M059J (cell line): ENCODE measurements at regions not wholly inside any gene's neighbourhood (a gene's known extent, or its start where the extent isn't known, plus 50 kb on each side); places are given as distances from the start of the nearest gene placed in this dataset.
"Not testable (repeated sequence)": the region's sequence is repeated elsewhere in the genome, so short reads cannot be mapped to it uniquely, and the experiment has no call there.

Experiments
- DNase-seq: peaks from one replicate; pipeline ENCODE4 v3.0.0-alpha.2; 2012; ENCODE audit warnings: low read depth

GRCh38 chr13:104577071-104577815, 1511.0 kb upstream of the SLC10A2 start:
- peak; percentile 6 for DNase-seq

- DNase-seq, result no peak
These were observed 1505.6 kb upstream of the SLC10A2 start for GRCh38 chr13:104571893-104572229.

- DNase-seq, result peak; percentile 92
These were observed 1505.1 kb upstream of the SLC10A2 start for GRCh38 chr13:104571161-104571892.

GRCh38 chr13:104567114-104567513, 1500.9 kb upstream of the SLC10A2 start:
- DNase-seq, result peak; percentile 14

- no peak for DNase-seq
These were observed 1499.7 kb upstream of the SLC10A2 start for GRCh38 chr13:104565888-104566287.

GRCh38 chr13:104553896-104554295, 1487.7 kb upstream of the SLC10A2 start:
- no peak for DNase-seq

- DNase-seq, result peak; percentile 69
These were observed 1487.0 kb upstream of the SLC10A2 start for GRCh38 chr13:104553186-104553585.

GRCh38 chr13:104534847-104535246, 1468.6 kb upstream of the SLC10A2 start:
- peak; percentile 6 for DNase-seq

- no peak for DNase-seq
These were observed 1465.9 kb upstream of the SLC10A2 start for GRCh38 chr13:104532132-104532531.

- DNase-seq, result no peak
These were observed 1464.5 kb upstream of the SLC10A2 start for GRCh38 chr13:104530741-104531140.

GRCh38 chr13:104526561-104526960, 1460.3 kb upstream of the SLC10A2 start:
- DNase-seq, result no peak

- DNase-seq, result no peak
These were observed 1459.2 kb upstream of the SLC10A2 start for GRCh38 chr13:104525467-104525866.

GRCh38 chr13:104522235-104523072, 1456.2 kb upstream of the SLC10A2 start:
- no peak for DNase-seq

- DNase-seq, result no peak
These were observed 1444.2 kb upstream of the SLC10A2 start for GRCh38 chr13:104510422-104510821.

GRCh38 chr13:104493502-104493901, 1427.3 kb upstream of the SLC10A2 start:
- not testable (repeated sequence) for DNase-seq

GRCh38 chr13:104491916-104492315, 1425.7 kb upstream of the SLC10A2 start:
- DNase-seq, result no peak

- DNase-seq, result peak; percentile 16
These were observed 1420.8 kb upstream of the SLC10A2 start for GRCh38 chr13:104487006-104487405.

GRCh38 chr13:104485571-104485970, 1419.4 kb upstream of the SLC10A2 start:
- DNase-seq, result no peak

GRCh38 chr13:104483631-104484030, 1417.4 kb upstream of the SLC10A2 start:
- no peak for DNase-seq

- DNase-seq, result peak; percentile 78
These were observed 1411.0 kb upstream of the SLC10A2 start for GRCh38 chr13:104477261-104477660.

- no peak for DNase-seq
These were observed 1407.7 kb upstream of the SLC10A2 start for GRCh38 chr13:104473936-104474335.

GRCh38 chr13:104466016-104466415, 1399.8 kb upstream of the SLC10A2 start:
- peak; percentile 56 for DNase-seq
